Neural crest cell (in vitro differentiated cells): ENCODE measurements at regions not wholly inside any gene's neighbourhood (a gene's known extent, or its start where the extent isn't known, plus 50 kb on each side); places are given as distances from the start of the nearest gene placed in this dataset.
A peak's percentile ranks its signal among the peaks of the same experiment; 100 is the strongest.

Experiments used
- DNase-seq: peaks from one replicate; pipeline ENCODE4 v3.0.0; 2021; ENCODE audit warnings: low read depth, mixed read lengths, low spot score
- H3K27ac Mint-ChIP-seq: one replicate; pipeline ENCODE4 v1.8.0; 2021; ENCODE audit warnings: mild to moderate bottlenecking, mixed read lengths; ENCODE audit not compliant: unreplicated experiment
- H3K27me3 Mint-ChIP-seq: 2 replicates; pipeline ENCODE4 v1.8.0; 2021; ENCODE audit warnings: low read depth, mild to moderate bottlenecking, mixed read lengths
- H3K36me3 Mint-ChIP-seq: 2 replicates; pipeline ENCODE4 v1.8.0; 2021; ENCODE audit warnings: low read depth, mild to moderate bottlenecking, mixed read lengths
- H3K4me1 Mint-ChIP-seq: 2 replicates; pipeline ENCODE4 v1.8.0; 2021; ENCODE audit warnings: mixed read lengths
- H3K4me3 Mint-ChIP-seq: one replicate; pipeline ENCODE4 v1.8.0; 2021; ENCODE audit warnings: mild to moderate bottlenecking, mixed read lengths
- H3K9me3 Mint-ChIP-seq: 2 replicates; pipeline ENCODE4 v1.8.0; 2021; ENCODE audit warnings: mixed read lengths
- CTCF ChIP-seq: fragments of 200-600 bp; sonication (generic); conservative IDR thresholded peaks from 2 replicates; pipeline ENCODE4 v1.5.0; 2021; ENCODE audit warnings: antibody characterized with exemption, mild to moderate bottlenecking

DNA sequence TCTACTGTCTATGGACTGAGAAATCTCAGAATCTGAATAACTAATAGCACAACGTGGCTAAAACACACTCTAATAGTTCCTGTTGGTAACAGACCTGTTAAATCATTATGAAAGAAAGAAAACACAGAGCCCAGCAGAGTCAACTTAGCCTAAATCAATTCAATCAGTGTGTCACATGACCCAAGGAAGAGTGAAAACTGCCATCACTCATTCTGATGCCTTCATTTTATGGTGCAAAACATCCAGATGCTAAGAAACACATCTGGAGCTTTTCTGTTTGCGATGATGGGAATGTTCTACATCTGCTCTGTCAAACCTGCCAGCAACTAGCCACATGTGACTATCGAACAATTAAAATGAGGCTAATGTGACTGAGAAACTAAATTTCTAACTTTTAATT, 295.7 kb upstream of the TRIB2 start:
- Mint-ChIP-seq H3K9me3 (no peaks in the 10 kb centered on the region), H3K36me3 (no peaks in the 10 kb centered on the region), H3K27me3 (no peaks in the 10 kb centered on the region), H3K27ac (no peak overlapping the region), H3K4me1 (peaks cover 14% of the 10 kb centered on the region), H3K4me3 (no peak overlapping the region)
- no peak for DNase-seq
- TF ChIP-seq CTCF: no peak

DNA sequence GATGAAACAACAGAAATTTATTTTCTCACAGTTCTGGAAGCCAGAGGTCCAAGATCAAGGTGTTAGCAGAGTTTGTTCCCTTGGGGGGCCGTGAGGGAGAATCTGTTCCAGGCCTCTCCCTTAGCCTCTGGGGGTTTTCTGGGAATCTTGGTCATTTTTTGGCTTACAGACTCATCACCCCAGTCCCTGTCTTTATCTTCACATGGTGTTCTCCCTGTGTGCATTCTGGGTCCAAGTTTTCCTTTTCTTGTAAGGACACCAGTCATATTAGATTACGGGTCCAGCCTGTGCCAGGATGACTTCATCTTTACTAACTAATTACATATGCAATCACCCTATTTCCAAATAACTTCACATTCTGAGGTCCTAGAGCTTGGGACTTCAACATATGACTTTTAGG, 292.5 kb upstream of the TRIB2 start:
- Mint-ChIP-seq H3K4me1 (peaks cover 30% of the 10 kb centered on the region), H3K27me3 (no peaks in the 10 kb centered on the region), H3K27ac (no peak overlapping the region), H3K4me3 (no peak overlapping the region), H3K36me3 (no peaks in the 10 kb centered on the region), H3K9me3 (no peaks in the 10 kb centered on the region)
- no peak for TF ChIP-seq CTCF
- no peak for DNase-seq

- H3K4me1 Mint-ChIP-seq: peaks cover 35% of the 10 kb centered on the region
- TF ChIP-seq CTCF: no peak
- no peak for DNase-seq
- no peak overlapping the region for H3K4me3 Mint-ChIP-seq
- H3K9me3 Mint-ChIP-seq: no peaks in the 10 kb centered on the region
- no peak overlapping the region for H3K27ac Mint-ChIP-seq
- H3K36me3 Mint-ChIP-seq: no peaks in the 10 kb centered on the region
- H3K27me3 Mint-ChIP-seq: no peaks in the 10 kb centered on the region
These were observed 291.9 kb upstream of the TRIB2 start for GRCh38 chr2:12424809-12425208.

DNA sequence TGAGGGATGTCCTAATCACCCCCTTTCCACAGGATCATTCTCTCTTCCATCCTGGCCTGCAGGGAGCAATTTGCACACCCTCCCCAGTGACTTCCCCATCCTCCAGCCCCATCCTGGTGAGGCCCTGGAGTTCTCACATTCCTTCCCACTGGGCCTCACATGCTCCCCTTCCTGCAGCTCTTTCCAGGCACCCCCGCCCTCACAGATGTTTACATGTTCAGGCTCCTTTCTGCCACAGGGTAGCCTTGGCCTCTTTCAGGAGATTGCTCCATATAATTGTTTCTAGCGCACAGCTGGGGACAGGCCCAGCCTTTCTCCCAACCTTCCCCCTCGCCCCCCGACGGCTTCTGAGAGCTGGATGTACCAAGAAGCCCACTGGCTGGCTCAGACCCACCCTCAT, 288.4 kb upstream of the TRIB2 start:
- no peak for TF ChIP-seq CTCF
- Mint-ChIP-seq H3K4me3 (no peak overlapping the region), H3K27ac (peak overlapping the region; percentile 73), H3K9me3 (no peaks in the 10 kb centered on the region), H3K27me3 (no peaks in the 10 kb centered on the region), H3K4me1 (peaks cover 45% of the 10 kb centered on the region), H3K36me3 (no peaks in the 10 kb centered on the region)
- no peak for DNase-seq

GRCh38 chr2:12428786-12429185, 287.9 kb upstream of the TRIB2 start:
- Mint-ChIP-seq H3K4me1 (peaks cover 45% of the 10 kb centered on the region), H3K4me3 (no peak overlapping the region), H3K36me3 (no peaks in the 10 kb centered on the region), H3K27ac (no peak overlapping the region), H3K27me3 (no peaks in the 10 kb centered on the region), H3K9me3 (no peaks in the 10 kb centered on the region)
- no peak for TF ChIP-seq CTCF
- DNase-seq: no peak
